ENCODE measurements at regions not wholly inside any gene's neighbourhood (a gene's known extent, or its start where the extent isn't known, plus 50 kb on each side); places are given as distances from the start of the nearest gene placed in this dataset.

GRCh38 chr5:56677690-56678305 is 137.6 kb upstream of the MAP3K1 start:
- no peak for FAIRE-seq

GRCh38 chr5:56676091-56676768 is 139.1 kb upstream of the MAP3K1 start:
- FAIRE-seq = no peak
- DNase-seq (ENCODE audit: insufficient read length, low spot score) = no peak
- TF ChIP-seq PAX5 (IDR thresholded peaks at IDR 0.05; ENCODE audit: insufficient read depth, low read length, severe bottlenecking) = no peak
- TF ChIP-seq TAF1 (IDR thresholded peaks at IDR 0.05; ENCODE audit: low read depth, low read length) = no peak
- no peak for TF ChIP-seq POLR2AphosphoS5 (IDR thresholded peaks at IDR 0.05; ENCODE audit: low read depth, low read length)

More at GRCh38 chr5:56677690-56678305, 137.6 kb upstream of the MAP3K1 start:
- no peak for DNase-seq (ENCODE audit: insufficient read length, low spot score)
- no peak for TF ChIP-seq TAF1 (IDR thresholded peaks at IDR 0.05; ENCODE audit: low read depth, low read length)
- TF ChIP-seq POLR2AphosphoS5 (IDR thresholded peaks at IDR 0.05; ENCODE audit: low read depth, low read length) = no peak
- TF ChIP-seq POLR2A (IDR thresholded peaks at IDR 0.05; ENCODE audit: low read depth, low read length) = no peak
- no peak for TF ChIP-seq POU2F2 (IDR thresholded peaks at IDR 0.05; ENCODE audit: low read depth, low read length)
- no peak for TF ChIP-seq PAX5 (IDR thresholded peaks at IDR 0.05; ENCODE audit: insufficient read depth, low read length, severe bottlenecking)
- no peak for TF ChIP-seq SPI1 (IDR thresholded peaks at IDR 0.05; ENCODE audit: low read depth, low read length)

GRCh38 chr5:56674441-56674840 is 140.9 kb upstream of the MAP3K1 start:
- FAIRE-seq = no peak
- no peak for TF ChIP-seq POLR2AphosphoS5 (IDR thresholded peaks at IDR 0.05; ENCODE audit: low read depth, low read length)
- TF ChIP-seq POLR2A (IDR thresholded peaks at IDR 0.05; ENCODE audit: low read depth, low read length) = no peak
- TF ChIP-seq POU2F2 (IDR thresholded peaks at IDR 0.05; ENCODE audit: low read depth, low read length) = no peak
- TF ChIP-seq TAF1 (IDR thresholded peaks at IDR 0.05; ENCODE audit: low read depth, low read length) = no peak
- no peak for TF ChIP-seq SPI1 (IDR thresholded peaks at IDR 0.05; ENCODE audit: low read depth, low read length)
- no peak for TF ChIP-seq PAX5 (IDR thresholded peaks at IDR 0.05; ENCODE audit: insufficient read depth, low read length, severe bottlenecking)
- no peak for DNase-seq (ENCODE audit: insufficient read length, low spot score)

DNA sequence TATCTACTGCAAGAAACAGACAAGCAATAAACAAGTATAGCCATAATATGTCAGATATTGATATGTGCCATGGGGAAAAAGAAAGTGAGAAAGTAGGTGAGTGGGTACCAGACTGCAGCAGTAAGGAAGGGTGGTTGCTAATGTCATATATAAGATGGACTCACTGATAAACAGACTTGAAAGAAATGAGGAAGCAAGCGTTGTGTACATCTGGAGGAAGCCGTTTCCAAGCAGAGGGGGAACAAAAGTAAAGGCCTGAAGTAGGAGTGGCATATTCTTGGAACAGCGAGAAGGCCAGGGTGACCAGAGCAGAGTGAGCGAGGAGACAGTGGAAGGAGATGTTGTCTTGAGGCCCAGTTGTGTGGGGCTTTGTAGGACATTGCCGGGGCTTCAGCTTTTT is 142.2 kb upstream of the MAP3K1 start:
- DNase-seq (ENCODE audit: insufficient read length, low spot score) = no peak

GRCh38 chr5:56671571-56671970 is 143.8 kb upstream of the MAP3K1 start:
- no peak for DNase-seq (ENCODE audit: insufficient read length, low spot score)
- peak; percentile 20 for FAIRE-seq
- TF ChIP-seq POLR2A (IDR thresholded peaks at IDR 0.05; ENCODE audit: low read depth, low read length) = no peak
- TF ChIP-seq SPI1 (IDR thresholded peaks at IDR 0.05; ENCODE audit: low read depth, low read length) = no peak
- TF ChIP-seq POU2F2 (IDR thresholded peaks at IDR 0.05; ENCODE audit: low read depth, low read length) = no peak
- no peak for TF ChIP-seq PAX5 (IDR thresholded peaks at IDR 0.05; ENCODE audit: insufficient read depth, low read length, severe bottlenecking)
- no peak for TF ChIP-seq POLR2AphosphoS5 (IDR thresholded peaks at IDR 0.05; ENCODE audit: low read depth, low read length)
- no peak for TF ChIP-seq TAF1 (IDR thresholded peaks at IDR 0.05; ENCODE audit: low read depth, low read length)

More for the DNA sequence above, 142.2 kb upstream of the MAP3K1 start:
- FAIRE-seq = peak; percentile 26
- TF ChIP-seq POU2F2 (IDR thresholded peaks at IDR 0.05; ENCODE audit: low read depth, low read length) (no peak), POLR2AphosphoS5 (IDR thresholded peaks at IDR 0.05; ENCODE audit: low read depth, low read length) (no peak), SPI1 (IDR thresholded peaks at IDR 0.05; ENCODE audit: low read depth, low read length) (no peak), PAX5 (IDR thresholded peaks at IDR 0.05; ENCODE audit: insufficient read depth, low read length, severe bottlenecking) (no peak), POLR2A (IDR thresholded peaks at IDR 0.05; ENCODE audit: low read depth, low read length) (no peak), TAF1 (IDR thresholded peaks at IDR 0.05; ENCODE audit: low read depth, low read length) (no peak)

GRCh38 chr5:56670916-56671315 is 144.4 kb upstream of the MAP3K1 start:
- no peak for TF ChIP-seq TAF1 (IDR thresholded peaks at IDR 0.05; ENCODE audit: low read depth, low read length)
- TF ChIP-seq PAX5 (IDR thresholded peaks at IDR 0.05; ENCODE audit: insufficient read depth, low read length, severe bottlenecking) = no peak
- no peak for TF ChIP-seq SPI1 (IDR thresholded peaks at IDR 0.05; ENCODE audit: low read depth, low read length)
- TF ChIP-seq POU2F2 (IDR thresholded peaks at IDR 0.05; ENCODE audit: low read depth, low read length) = no peak
- TF ChIP-seq POLR2AphosphoS5 (IDR thresholded peaks at IDR 0.05; ENCODE audit: low read depth, low read length) = no peak
- no peak for TF ChIP-seq POLR2A (IDR thresholded peaks at IDR 0.05; ENCODE audit: low read depth, low read length)
- no peak for FAIRE-seq
- no peak for DNase-seq (ENCODE audit: insufficient read length, low spot score)

DNA sequence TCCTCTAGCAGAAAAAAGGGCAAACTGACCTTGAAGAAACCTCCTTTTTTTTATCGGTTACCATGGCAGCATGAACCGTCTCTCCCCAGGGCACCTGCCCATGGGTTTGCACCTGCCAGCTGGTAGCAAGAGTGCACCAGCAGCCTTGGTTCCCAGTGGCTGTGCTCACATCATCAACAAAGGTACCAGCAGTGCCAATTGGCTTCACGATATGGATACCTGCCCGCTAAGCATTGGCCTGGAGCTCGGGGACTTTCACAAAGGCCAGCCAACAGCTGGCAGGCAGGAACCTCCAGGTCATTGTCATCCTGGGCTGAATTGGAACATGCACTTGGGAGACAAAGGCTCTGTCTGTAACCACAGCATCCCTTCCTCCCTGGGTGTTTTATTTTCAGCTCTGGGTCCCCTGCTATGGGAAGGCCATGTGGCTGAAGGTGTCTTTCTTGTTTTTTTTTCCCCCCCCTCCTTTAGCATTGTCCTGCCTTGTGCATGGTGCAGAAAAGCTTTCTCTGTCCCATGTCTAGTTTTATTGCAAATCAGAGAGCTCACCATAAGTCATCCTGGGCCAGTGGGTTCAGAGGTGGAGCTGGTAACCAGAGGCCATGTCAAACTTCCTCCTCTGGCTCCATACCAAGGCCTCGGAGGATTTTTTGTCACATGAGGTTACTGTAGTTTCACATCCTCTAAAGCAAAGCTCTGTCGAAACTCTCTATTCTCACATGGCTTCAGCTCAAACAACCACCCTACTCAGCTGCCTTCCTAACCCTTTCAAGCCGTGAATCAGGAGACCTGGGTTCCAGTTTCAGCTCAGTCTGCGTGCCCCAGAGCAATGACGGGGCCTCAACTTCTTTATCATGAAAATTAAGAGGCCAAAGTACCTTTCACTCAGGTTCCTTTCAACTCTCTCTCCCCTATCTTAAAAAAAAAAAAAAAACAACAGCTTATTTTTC is 145.5 kb upstream of the MAP3K1 start:
- TF ChIP-seq POU2F2 (IDR thresholded peaks at IDR 0.05; ENCODE audit: low read depth, low read length) (peak; percentile 58; the same call in 1 of the 2 replicates), PAX5 (IDR thresholded peaks at IDR 0.05; ENCODE audit: insufficient read depth, low read length, severe bottlenecking) (no peak), SPI1 (IDR thresholded peaks at IDR 0.05; ENCODE audit: low read depth, low read length) (peak; percentile 99), TAF1 (IDR thresholded peaks at IDR 0.05; ENCODE audit: low read depth, low read length) (no peak)
- DNase-seq (ENCODE audit: insufficient read length, low spot score) (peak; percentile 51), FAIRE-seq (peak; percentile 91)

GRCh38 chr5:56668996-56669395 is 146.4 kb upstream of the MAP3K1 start:
- no peak for FAIRE-seq

DNA sequence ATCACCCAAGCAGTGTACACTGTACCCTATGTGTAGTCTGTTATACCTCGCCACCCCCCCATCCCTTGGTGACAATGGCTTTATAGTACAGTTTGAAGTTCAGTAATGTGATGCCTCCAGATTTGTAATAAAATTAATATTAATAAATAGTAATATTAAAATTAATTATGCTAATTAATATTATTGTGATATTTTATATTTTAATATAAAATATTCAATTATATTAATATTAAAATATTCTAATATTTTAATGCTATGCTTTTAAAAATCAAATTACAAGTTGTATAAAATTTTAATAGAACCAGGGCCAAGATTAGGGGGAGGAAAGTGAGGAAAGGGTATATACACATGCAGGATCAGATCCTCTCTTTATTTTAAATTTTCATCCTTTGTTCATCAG is 147.7 kb upstream of the MAP3K1 start:
- no peak for FAIRE-seq
- no peak for TF ChIP-seq POLR2A (IDR thresholded peaks at IDR 0.05; ENCODE audit: low read depth, low read length)
- no peak for TF ChIP-seq TAF1 (IDR thresholded peaks at IDR 0.05; ENCODE audit: low read depth, low read length)
- TF ChIP-seq PAX5 (IDR thresholded peaks at IDR 0.05; ENCODE audit: insufficient read depth, low read length, severe bottlenecking) = no peak
- TF ChIP-seq POU2F2 (IDR thresholded peaks at IDR 0.05; ENCODE audit: low read depth, low read length) = no peak
- no peak for TF ChIP-seq SPI1 (IDR thresholded peaks at IDR 0.05; ENCODE audit: low read depth, low read length)
- no peak for TF ChIP-seq POLR2AphosphoS5 (IDR thresholded peaks at IDR 0.05; ENCODE audit: low read depth, low read length)
- DNase-seq (ENCODE audit: insufficient read length, low spot score) = no peak

More at GRCh38 chr5:56668996-56669395, 146.4 kb upstream of the MAP3K1 start:
- no peak for DNase-seq (ENCODE audit: insufficient read length, low spot score)
- TF ChIP-seq POLR2A (IDR thresholded peaks at IDR 0.05; ENCODE audit: low read depth, low read length) = no peak
- TF ChIP-seq POLR2AphosphoS5 (IDR thresholded peaks at IDR 0.05; ENCODE audit: low read depth, low read length) = no peak

All from GM12891 (cell line).